GM18498 (cell line): ENCODE measurements at regions not wholly inside any gene's neighbourhood (a gene's known extent, or its start where the extent isn't known, plus 50 kb on each side); places are given as distances from the start of the nearest gene placed in this dataset.

Source experiments
- ATAC-seq: cut with Tn5 transposase; IDR thresholded peaks from one replicate; pipeline ENCODE4 v1.9.1; 2021; ENCODE audit warnings: mild to moderate bottlenecking, moderate library complexity; ENCODE audit not compliant: unreplicated experiment

GRCh38 chr1:116819081-116819480, 64.9 kb downstream of the CD2 start:
- no peak for ATAC-seq

- no peak for ATAC-seq
Observed at GRCh38 chr1:116820369-116820768, 66.1 kb downstream of the CD2 start.

- ATAC-seq, result no peak
Observed at GRCh38 chr1:116821763-116822162, 67.5 kb downstream of the CD2 start.

- no peak for ATAC-seq
Observed at GRCh38 chr1:116824631-116825206, 70.5 kb downstream of the CD2 start.

GRCh38 chr1:116825207-116825719, 71.0 kb downstream of the CD2 start:
- no peak for ATAC-seq

GRCh38 chr1:116825720-116826438, 71.6 kb downstream of the CD2 start:
- ATAC-seq, result no peak

GRCh38 chr1:116826818-116827606, 72.8 kb downstream of the CD2 start:
- ATAC-seq, result peak; percentile 87

- ATAC-seq, result no peak
Observed at GRCh38 chr1:116827607-116828105, 73.4 kb downstream of the CD2 start.

- ATAC-seq, result no peak
Observed at GRCh38 chr1:116832308-116832931, 77.3 kb upstream of the PTGFRN start.

GRCh38 chr1:116832932-116833578, 76.7 kb upstream of the PTGFRN start:
- ATAC-seq, result no peak

GRCh38 chr1:116833718-116834117, 76.0 kb upstream of the PTGFRN start:
- ATAC-seq, result no peak

- no peak for ATAC-seq
Observed at GRCh38 chr1:116834595-116834994, 75.1 kb upstream of the PTGFRN start.

- no peak for ATAC-seq
Observed at GRCh38 chr1:116835161-116835560, 74.6 kb upstream of the PTGFRN start.

- no peak for ATAC-seq
Observed at GRCh38 chr1:116836099-116836498, 73.6 kb upstream of the PTGFRN start.

- ATAC-seq, result no peak
Observed at GRCh38 chr1:116841569-116842344, 68.0 kb upstream of the PTGFRN start.

- no peak for ATAC-seq
Observed at GRCh38 chr1:116842654-116843053, 67.1 kb upstream of the PTGFRN start.

GRCh38 chr1:116844775-116845174, 64.9 kb upstream of the PTGFRN start:
- no peak for ATAC-seq

- no peak for ATAC-seq
Observed at GRCh38 chr1:116847190-116847589, 62.5 kb upstream of the PTGFRN start.

GRCh38 chr1:116847688-116848531, 61.8 kb upstream of the PTGFRN start:
- no peak for ATAC-seq
